NT2/D1 (cell line): ENCODE measurements at regions not wholly inside any gene's neighbourhood (a gene's known extent, or its start where the extent isn't known, plus 50 kb on each side); places are given as distances from the start of the nearest gene placed in this dataset.

Experiments
- DNase-seq: peaks from one replicate; pipeline ENCODE4 v3.0.0-alpha.2; 2011; ENCODE audit warnings: low read depth, low spot score
- H3K27me3 ChIP-seq: 2 replicates; pipeline ENCODE4 v1.6.0; 2011; ENCODE audit warnings: mild to moderate bottlenecking; ENCODE audit not compliant: insufficient read length, insufficient read depth
- H3K36me3 ChIP-seq: 2 replicates; pipeline ENCODE4 v1.6.1; 2011; ENCODE audit warnings: mild to moderate bottlenecking, low read length, mixed read lengths; ENCODE audit not compliant: insufficient read depth, insufficient read length
- H3K4me1 ChIP-seq: 2 replicates; pipeline ENCODE4 v1.5.1; 2011; ENCODE audit not compliant: insufficient read depth, insufficient read length
- H3K4me3 ChIP-seq: 2 replicates; pipeline ENCODE4 v1.5.1; 2011; ENCODE audit warnings: low read depth; ENCODE audit not compliant: insufficient read length
- H3K9ac ChIP-seq: 2 replicates; pipeline ENCODE4 v1.6.0; 2011; ENCODE audit warnings: low read depth; ENCODE audit not compliant: insufficient read length
- H3K9me3 ChIP-seq: 2 replicates; pipeline ENCODE4 v1.5.1; 2011; ENCODE audit warnings: mild to moderate bottlenecking, low read length; ENCODE audit not compliant: insufficient read depth
- SUZ12 ChIP-seq: IDR thresholded peaks from 2 replicates; pipeline ENCODE4 v1.6.1; 2011; ENCODE audit not compliant: insufficient read length, insufficient read depth; ENCODE audit errors: extremely low read depth
- YY1 ChIP-seq: IDR thresholded peaks from 2 replicates; pipeline ENCODE4 v1.6.1; 2011; ENCODE audit not compliant: insufficient read length, insufficient read depth
- ZNF274 ChIP-seq: IDR thresholded peaks from 2 replicates; pipeline ENCODE4 v1.6.1; 2011; ENCODE audit warnings: mild to moderate bottlenecking, low read depth, low read length

DNA sequence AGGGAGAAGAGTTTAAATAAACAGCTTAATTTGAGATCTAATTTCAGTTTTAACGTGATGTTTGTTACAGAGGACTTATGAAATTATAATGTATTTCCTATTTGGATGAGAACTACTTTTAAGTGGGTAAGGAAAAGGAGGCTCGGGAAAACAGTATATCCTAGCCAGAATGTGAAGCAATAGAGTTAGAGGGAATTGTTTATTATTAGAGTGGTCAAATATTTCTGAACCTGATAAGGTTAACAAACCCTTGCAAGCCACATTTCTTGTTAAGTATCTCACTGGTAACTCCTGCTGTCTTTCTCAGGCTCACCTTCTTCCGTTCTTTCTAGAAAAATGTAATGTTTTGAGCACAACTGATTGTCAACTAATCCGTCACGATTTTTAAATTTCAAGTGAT, 335.1 kb upstream of the MBL2 start:
- Histone ChIP-seq H3K27me3 (no peaks in the 10 kb centered on the region), H3K36me3 (no peaks in the 10 kb centered on the region), H3K9me3 (no peaks in the 10 kb centered on the region; the same call in 1 of the 2 replicates), H3K4me3 (no peak overlapping the region), H3K9ac (no peak overlapping the region), H3K4me1 (no peaks in the 10 kb centered on the region)
- no peak for TF ChIP-seq YY1
- no peak for TF ChIP-seq ZNF274
- TF ChIP-seq SUZ12 = no peak
- no peak for DNase-seq

- no peak for TF ChIP-seq ZNF274
- no peak for DNase-seq
- H3K9ac ChIP-seq = no peak overlapping the region
- no peaks in the 10 kb centered on the region for H3K4me1 ChIP-seq
- no peaks in the 10 kb centered on the region for H3K36me3 ChIP-seq
- H3K4me3 ChIP-seq = no peak overlapping the region
- peaks cover 21% of the 10 kb centered on the region; the same call in 1 of the 2 replicates for H3K9me3 ChIP-seq
- no peaks in the 10 kb centered on the region for H3K27me3 ChIP-seq
Measured at GRCh38 chr10:53102424-53102823, 329.8 kb upstream of the MBL2 start.

- Histone ChIP-seq H3K36me3 (no peaks in the 10 kb centered on the region), H3K9me3 (peaks cover 22% of the 10 kb centered on the region; the same call in 1 of the 2 replicates), H3K27me3 (no peaks in the 10 kb centered on the region), H3K9ac (no peak overlapping the region), H3K4me1 (no peaks in the 10 kb centered on the region), H3K4me3 (no peak overlapping the region)
- TF ChIP-seq YY1 (no peak), SUZ12 (no peak), ZNF274 (no peak)
- no peak for DNase-seq
Measured at GRCh38 chr10:53093878-53094277, 321.3 kb upstream of the MBL2 start.

GRCh38 chr10:53091574-53091973, 319.0 kb upstream of the MBL2 start:
- Histone ChIP-seq H3K36me3 (no peaks in the 10 kb centered on the region), H3K4me3 (no peak overlapping the region), H3K4me1 (no peaks in the 10 kb centered on the region), H3K9me3 (peaks cover 7% of the 10 kb centered on the region; the same call in 1 of the 2 replicates), H3K9ac (no peak overlapping the region), H3K27me3 (no peaks in the 10 kb centered on the region)
- TF ChIP-seq SUZ12 = no peak
- TF ChIP-seq YY1 = no peak
- TF ChIP-seq ZNF274 = no peak
- DNase-seq = no peak

DNA sequence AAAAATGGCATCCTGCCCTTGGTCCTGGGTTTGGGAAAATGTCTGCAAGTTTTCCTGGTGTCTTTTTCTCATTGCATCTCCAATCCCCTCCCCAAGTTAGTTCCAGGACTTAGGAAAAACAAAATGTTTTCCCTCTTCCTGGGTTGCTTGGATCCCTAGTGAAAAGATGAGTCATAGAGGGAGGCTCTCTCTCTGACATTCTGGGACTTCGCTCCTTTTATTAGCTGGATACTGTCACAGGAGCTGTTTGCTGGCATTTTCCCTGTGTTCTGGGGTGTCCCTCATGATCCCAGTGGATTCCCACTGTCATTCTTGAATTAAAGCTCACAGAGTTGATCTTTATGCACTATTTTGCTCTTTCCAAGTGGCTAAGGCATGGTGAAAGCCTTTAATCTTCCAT, 316.4 kb upstream of the MBL2 start:
- H3K27me3 ChIP-seq = no peaks in the 10 kb centered on the region
- no peaks in the 10 kb centered on the region for H3K4me1 ChIP-seq
- TF ChIP-seq YY1 (no peak), ZNF274 (no peak), SUZ12 (no peak)
- DNase-seq = no peak
- H3K9ac ChIP-seq = no peak overlapping the region
- peaks cover 7% of the 10 kb centered on the region; the same call in 1 of the 2 replicates for H3K9me3 ChIP-seq
- no peaks in the 10 kb centered on the region for H3K36me3 ChIP-seq
- H3K4me3 ChIP-seq = no peak overlapping the region

DNA sequence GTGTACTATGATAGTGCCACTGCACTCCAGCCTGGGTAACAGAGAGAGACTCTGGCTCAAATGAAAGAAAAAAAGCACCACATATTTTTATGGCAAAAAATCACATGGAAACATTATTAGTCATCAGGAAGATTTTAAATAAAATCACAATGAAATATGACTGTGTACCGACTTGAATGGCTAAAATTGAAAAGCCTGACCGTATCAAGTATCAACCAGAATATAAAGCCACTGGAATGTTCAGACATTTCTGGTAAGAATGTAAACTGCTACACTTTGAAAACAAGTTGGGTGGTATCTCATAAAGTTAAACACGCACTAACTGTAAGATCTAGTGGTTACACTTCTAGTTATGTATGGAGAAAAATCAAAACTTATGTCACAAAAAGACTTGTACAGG, 306.7 kb upstream of the MBL2 start:
- H3K4me3 ChIP-seq = no peak overlapping the region
- no peaks in the 10 kb centered on the region for H3K27me3 ChIP-seq
- DNase-seq = no peak
- no peak overlapping the region for H3K9ac ChIP-seq
- no peaks in the 10 kb centered on the region for H3K9me3 ChIP-seq
- no peaks in the 10 kb centered on the region for H3K4me1 ChIP-seq
- H3K36me3 ChIP-seq = no peaks in the 10 kb centered on the region
- no peak for TF ChIP-seq ZNF274
- TF ChIP-seq SUZ12 = no peak
- TF ChIP-seq YY1 = no peak

GRCh38 chr10:53076948-53077347, 304.4 kb upstream of the MBL2 start:
- no peak for DNase-seq
- no peaks in the 10 kb centered on the region for H3K36me3 ChIP-seq
- TF ChIP-seq ZNF274 (no peak), SUZ12 (no peak)
- no peaks in the 10 kb centered on the region for H3K9me3 ChIP-seq
- no peak overlapping the region for H3K4me3 ChIP-seq
- H3K27me3 ChIP-seq = no peaks in the 10 kb centered on the region
- no peak overlapping the region for H3K9ac ChIP-seq
- H3K4me1 ChIP-seq = no peaks in the 10 kb centered on the region

DNA sequence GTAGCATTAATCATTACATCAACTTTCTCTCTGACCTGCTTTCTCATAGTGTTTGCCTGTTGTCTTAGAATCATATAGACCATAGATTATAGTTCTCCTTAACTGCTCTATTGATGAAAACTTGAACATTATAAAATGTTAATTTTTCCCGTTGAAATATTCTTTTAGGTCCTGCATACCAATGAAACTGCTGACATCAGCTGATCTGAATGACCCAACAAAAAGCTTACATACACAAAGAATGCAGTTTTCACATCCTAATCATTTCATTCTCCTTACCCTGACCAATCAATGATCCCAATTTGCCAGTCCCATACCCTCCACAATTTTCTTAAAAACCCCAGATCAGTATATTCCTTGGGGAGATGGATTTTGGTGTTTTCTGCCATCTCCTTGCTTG, 302.9 kb upstream of the MBL2 start:
- Histone ChIP-seq H3K4me1 (no peaks in the 10 kb centered on the region), H3K9ac (no peak overlapping the region), H3K36me3 (no peaks in the 10 kb centered on the region), H3K9me3 (no peaks in the 10 kb centered on the region), H3K4me3 (no peak overlapping the region), H3K27me3 (no peaks in the 10 kb centered on the region)
- no peak for DNase-seq
- no peak for TF ChIP-seq YY1
- TF ChIP-seq SUZ12 = no peak
- no peak for TF ChIP-seq ZNF274
